ENCODE measurements at regions not wholly inside any gene's neighbourhood (a gene's known extent, or its start where the extent isn't known, plus 50 kb on each side); places are given as distances from the start of the nearest gene placed in this dataset.

DNA sequence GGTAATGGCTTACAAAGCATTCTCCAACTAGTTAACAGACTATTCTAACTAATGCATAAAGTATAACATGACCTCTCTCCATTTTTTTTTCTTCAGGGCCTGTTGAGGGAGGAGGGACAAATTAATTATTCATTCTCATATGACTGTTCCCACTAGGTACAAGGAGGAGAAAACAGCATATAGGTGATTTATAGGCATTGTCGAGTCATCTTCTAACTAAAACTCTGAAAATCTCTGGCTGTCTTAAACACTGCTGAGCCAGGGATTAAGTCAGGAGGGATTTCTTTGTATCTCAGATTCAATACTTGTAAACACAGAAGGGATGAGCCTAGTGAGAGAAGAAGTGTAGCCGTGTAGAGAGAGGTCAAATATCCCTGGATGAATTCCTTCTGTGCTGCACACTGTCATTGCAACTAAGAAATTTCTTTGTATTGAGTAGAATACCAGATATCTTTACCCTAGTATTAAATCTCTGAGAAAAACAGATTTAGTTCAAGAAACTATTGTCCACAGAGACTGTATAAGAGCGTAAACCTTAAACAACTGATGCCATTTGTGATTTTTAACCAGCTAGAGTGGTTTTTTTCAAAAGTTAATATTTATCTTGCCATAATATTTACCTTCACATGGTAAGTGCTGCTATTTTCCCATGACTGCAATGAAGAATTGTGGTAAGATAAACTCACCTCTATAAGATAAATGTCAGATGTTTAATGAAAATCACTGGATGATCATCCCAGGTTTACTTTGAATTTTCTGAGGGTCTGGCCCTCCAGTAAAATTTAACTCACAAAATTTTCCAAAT, 465.3 kb downstream of the RWDD3 start:
- no peak for DNase-seq

- no peak for DNase-seq
Measured at GRCh38 chr1:95701450-95702173, 467.6 kb downstream of the RWDD3 start.

GRCh38 chr1:95703046-95703445, 469.0 kb downstream of the RWDD3 start:
- DNase-seq = no peak

DNA sequence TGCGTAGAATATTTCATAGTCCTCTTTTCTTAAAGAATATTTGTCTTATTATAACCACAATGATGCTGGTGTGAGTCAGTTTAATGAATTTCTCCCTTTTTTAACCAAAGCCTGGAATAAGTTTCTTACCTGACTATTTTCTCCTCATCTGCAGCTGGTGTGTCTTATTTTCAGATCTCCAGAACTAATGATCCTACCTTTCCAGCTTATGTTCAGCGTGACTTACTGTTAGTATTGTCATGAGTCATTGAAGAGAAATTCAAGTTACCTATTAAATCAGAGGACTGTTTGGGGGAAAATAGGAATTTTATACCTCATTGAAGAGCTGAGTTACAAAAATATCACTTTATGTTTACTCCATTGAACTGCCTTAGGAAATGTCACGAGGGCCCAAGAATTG, 482.1 kb downstream of the RWDD3 start:
- DNase-seq = no peak

GRCh38 chr1:95716550-95716949, 482.5 kb downstream of the RWDD3 start:
- no peak for DNase-seq

DNA sequence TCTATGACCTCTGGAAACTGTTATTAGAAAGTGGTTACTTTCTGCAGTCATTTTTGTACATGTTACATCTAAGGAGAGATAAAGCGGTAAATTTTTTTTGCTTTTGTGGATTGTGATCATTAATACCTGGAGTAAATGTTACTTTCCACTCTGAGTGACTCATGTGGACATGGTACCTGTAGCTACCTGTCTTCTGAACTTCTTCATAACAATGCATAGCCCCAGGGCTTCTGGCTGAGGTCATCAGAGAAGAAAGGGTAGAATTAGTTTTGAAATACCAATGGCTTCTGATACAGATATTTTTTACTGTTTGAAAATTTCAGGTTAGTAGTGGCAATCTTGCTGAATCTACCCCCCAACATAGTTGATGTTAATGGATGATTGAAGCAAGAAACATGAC, 489.3 kb downstream of the RWDD3 start:
- DNase-seq = no peak

DNA sequence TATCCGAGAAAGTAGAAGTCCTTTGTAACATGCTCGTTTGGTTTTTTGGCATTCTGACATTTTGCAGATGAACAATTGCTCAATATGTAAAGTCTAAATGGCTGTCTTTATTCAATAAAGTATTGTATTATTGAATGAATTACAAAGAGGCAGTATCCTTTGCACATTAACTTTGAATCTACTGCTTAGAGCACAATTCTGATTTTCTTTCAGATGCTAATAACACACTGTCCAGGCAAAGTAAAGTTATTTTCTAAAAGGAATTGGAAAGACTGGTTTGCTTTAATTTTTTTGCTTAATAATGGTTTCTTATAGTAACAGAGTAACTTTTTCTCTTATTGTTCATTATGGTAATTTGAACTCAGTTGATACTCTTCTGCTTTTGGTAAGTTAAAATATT, 494.8 kb downstream of the RWDD3 start:
- DNase-seq = no peak

DNA sequence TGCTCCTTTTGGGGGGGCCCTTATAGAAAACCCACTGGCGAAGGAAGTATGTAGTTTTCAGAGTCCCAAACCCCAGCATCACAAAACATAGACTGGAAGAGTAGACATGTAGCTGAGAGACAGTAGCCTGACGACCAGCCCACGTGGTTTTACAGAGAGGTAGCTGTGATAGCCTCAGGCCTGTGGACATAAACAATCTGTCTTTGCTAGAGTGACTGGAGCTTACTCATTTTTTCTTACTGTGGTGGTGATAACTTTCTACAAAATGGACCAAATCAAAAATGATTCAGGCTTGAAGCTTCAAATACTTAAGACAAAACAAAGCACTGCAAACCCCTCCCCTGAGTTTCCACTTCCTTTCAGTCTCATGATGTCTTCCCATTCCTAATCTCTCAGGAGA, 497.0 kb downstream of the RWDD3 start:
- DNase-seq = no peak

DNA sequence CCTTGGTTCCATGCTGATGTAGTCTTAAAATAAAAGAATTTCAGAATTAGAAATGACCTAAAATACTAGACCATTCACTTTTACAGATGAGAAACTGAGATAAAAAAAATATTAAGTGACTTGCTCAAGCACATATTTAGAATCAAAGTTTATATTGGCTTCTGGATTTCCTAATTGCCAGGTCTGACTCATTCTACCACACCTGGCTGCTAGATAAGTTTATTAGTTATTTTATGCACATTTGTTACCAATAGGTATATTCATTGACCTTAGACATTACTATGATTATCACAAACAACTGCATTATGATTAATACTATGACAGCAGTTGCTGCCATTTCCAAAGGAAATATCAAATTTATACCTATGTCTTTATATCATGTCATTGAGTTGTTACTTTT, 497.5 kb downstream of the RWDD3 start:
- DNase-seq = no peak

- no peak for DNase-seq
Measured at GRCh38 chr1:95733031-95733430, 499.0 kb downstream of the RWDD3 start.

DNA sequence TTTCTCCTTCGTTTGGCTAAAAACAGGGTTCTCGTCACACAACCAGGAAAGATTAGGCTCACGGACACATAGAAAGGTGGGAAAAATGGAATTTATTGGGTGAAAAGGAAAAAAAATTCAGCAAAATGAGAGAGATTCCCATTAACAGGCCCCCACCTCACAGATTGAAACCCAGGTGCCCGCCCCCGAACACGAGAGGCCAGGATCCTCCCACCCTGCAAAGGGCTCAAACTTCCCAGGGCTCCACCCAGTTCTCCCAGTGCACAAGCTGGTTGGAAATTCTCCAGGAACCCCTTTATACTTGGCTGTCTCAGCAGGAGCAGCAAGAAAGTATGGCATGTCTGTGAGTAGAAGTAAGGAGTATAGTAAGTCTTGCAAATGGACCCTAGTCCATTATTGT, 499.7 kb downstream of the RWDD3 start:
- DNase-seq = no peak

DNA sequence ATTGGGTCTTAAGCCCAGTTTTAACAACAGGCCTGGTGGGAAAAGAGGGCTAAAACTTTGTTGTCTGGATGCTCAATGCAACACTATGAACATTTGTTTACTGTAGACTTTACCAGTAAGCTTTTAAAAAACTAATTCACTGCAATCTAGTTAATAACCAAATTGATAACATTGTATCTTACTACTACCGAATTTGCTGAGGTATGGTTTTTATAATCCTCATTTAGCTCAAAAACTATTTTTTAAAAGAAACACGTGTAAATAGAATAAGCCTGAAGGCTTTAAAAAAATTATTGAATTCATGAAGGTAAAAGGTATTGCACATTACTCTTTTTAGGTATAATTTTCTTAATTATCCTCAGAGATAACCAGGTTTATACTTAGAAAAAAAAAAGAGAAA, 500.6 kb downstream of the RWDD3 start:
- no peak for DNase-seq

DNA sequence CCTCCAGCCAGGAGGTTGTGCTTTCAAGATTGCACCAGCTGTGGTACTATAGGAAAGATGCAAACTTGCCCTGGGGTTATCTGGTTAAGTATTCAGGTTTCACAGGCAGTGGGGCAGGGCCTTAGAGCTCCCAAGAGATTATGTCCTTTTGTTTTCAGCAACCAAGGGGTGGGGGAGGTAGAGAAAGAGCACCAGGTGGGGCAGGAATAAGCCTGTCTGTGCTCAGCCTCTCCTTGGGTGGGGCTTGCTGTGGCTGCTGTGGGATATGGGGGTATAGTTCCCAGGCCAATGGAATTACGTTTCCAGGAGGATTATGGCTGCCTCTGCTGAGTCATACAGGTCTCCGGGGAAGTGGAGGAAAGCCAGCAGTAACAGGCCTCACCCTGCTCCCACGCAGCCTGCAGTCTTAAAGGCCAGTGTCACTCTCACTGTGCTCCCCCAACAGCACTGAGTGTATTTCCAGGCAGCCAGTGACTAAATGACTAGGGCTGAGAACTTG, 508.6 kb downstream of the RWDD3 start:
- peak; percentile 22 for DNase-seq

DNA sequence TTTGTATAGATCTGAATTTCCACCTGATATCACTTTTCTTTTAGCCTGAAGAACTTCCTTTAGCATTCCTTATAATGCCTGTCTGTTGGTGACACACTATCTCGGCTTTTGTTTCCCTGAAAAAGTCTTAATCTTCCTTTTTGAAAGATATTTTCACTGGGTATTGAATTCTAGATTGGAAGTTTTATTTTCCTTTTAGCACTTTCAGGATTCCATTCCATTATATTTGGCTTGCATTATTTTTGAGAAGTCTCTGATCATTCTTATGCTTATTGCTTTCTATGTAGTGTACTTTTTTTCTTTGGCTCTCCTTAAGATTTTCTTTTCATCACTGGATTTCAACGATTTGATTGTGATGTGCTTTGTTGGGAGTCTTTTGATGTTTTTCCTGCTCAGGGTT, 510.7 kb downstream of the RWDD3 start:
- DNase-seq = no peak

GRCh38 chr1:95752515-95753381, 518.7 kb downstream of the RWDD3 start:
- no peak for DNase-seq

DNA sequence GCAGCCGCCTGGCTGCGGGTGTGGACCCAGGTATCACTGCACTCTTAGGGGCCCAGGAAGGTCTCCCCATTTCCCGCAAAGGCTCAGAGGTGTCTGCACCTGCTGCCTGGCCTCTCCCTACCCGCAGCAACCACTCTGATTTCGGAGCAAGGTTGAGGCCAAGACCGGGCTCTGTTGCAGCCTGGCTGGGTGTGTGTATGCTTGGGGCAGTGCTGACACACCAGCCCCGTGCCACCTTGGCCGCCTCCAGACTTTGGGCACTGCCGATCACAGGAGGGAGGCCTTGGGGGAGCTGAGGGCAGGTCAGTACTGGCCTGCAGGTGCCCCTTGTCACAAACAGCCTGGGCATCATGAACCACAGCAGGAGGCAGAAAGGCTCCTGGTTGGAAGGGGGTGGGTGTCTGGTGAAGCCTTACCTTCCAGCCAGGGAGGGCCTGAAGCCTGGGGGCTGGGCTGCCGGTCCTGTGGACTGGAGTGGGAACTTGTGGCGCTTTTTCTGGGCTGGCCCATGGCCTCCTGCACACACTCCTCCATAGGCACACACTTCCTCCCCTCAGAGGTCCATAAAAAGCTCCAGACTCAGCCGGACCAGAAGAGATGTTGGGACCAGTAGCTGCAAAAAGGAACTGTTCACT, 519.5 kb downstream of the RWDD3 start:
- DNase-seq = no peak

- DNase-seq = no peak
Measured at GRCh38 chr1:95754412-95754811, 520.4 kb downstream of the RWDD3 start.

DNA sequence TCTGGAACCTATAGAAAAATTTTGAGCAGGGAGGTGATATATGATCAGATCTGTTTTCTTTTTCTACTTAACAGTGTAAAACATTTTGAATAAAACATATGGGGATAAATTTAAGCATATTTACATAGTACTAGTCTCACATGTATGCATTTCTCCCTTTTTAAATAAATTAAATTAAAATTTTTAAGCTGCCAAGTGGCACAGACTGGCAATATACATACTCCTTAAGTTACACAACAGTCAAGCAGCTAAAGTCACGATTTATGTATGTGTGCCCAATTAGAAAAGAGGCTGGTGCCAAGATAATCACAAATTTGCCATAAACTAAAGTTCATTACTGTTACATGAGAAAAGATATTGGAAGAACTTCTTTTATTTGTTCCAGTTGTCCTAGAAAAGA, 532.0 kb downstream of the RWDD3 start:
- DNase-seq = no peak

DNA sequence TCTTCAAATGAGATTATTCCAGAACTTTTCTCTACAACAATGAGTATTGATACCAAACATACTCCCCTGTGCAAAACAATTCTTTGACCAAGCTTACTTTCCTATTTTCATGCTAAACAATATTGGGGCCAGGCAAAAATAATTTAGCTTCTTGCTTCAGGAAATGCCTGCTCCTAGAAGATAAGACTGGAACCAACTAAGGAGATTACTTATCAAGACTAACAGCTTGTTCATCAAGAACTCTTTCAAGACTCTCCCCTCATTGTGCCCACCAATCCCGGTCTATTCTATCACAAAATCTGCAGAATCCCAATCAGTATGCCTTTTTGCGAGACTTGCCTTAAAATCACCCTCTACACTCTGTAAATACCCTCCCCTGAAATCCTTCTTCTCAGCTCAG, 536.6 kb downstream of the RWDD3 start:
- DNase-seq = no peak

- no peak for DNase-seq
Measured at GRCh38 chr1:95778217-95778616, 544.2 kb downstream of the RWDD3 start.

DNA sequence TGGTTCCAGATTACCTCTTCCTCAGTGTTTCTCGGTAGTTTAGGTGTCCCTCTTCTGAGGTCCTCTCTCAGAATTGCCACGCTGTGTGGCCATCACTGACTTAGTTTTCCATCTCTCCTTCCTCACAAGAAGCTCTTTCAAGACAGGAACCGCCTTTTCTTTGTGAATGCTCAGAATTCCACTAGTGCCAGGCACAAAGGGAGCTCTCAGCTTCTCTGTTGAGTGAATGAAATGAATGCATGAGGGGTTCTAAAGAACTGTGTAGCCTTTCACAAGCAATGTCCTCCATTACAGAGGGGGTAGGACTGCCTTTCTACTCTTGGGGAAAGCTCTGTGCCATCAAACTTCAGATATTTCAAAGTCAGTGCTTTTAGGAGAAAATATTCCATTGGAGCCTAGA, 546.8 kb downstream of the RWDD3 start:
- DNase-seq = no peak

GRCh38 chr1:95790136-95790535, 556.1 kb downstream of the RWDD3 start:
- no peak for DNase-seq

DNA sequence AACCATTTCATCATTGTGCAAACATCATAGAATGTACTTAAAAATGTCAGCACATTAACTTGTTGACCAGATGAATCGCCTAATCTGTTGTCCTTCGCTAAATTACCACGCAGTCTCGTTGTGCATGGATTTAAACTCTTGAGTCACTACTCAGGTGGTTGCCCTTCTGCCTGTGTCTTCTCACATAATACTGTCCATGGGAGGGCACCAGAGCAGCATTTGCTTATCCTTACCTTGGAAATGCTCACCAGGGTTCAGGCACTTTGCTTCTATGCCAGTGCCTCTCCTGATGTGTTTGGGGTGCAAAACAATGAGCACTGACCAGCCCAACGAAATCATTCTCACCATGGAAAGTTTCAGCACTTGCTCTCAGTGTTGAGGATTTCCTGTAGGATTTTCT, 559.9 kb downstream of the RWDD3 start:
- peak; percentile 1 for DNase-seq
